GM18507 (cell line): ENCODE measurements at regions not wholly inside any gene's neighbourhood (a gene's known extent, or its start where the extent isn't known, plus 50 kb on each side); places are given as distances from the start of the nearest gene placed in this dataset.

Source experiments
- DNase-seq: peaks from one replicate; pipeline ENCODE4 v3.0.0; 2011; ENCODE audit warnings: low read depth; ENCODE audit not compliant: insufficient read length; ENCODE audit errors: extremely low spot score
- FAIRE-seq: peaks from 2 replicates; lab custom pipeline; 2011; peaks lifted over from hg19 to GRCh38; lab: Jason Lieb, UNC

DNA sequence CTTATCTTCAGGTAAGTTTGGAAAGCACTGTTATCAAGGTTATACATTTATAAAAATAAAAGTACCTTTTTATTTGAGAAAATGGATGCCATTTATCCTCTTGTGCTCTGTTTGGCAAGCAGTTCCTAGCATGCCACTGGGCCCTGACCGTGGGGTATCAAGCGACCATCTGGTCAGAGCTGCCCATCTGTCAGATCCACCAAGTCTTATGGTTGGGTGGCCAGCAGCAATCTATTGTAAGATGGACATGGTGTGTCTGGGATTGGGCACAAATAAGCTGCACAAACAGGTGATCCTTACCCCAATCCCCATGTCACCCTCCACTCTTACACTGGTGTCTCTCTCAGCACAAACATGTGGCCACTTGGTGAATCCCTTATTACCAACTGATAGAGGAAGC is 178.5 kb downstream of the DLEU7 start:
- DNase-seq, result no peak
- no peak for FAIRE-seq

DNA sequence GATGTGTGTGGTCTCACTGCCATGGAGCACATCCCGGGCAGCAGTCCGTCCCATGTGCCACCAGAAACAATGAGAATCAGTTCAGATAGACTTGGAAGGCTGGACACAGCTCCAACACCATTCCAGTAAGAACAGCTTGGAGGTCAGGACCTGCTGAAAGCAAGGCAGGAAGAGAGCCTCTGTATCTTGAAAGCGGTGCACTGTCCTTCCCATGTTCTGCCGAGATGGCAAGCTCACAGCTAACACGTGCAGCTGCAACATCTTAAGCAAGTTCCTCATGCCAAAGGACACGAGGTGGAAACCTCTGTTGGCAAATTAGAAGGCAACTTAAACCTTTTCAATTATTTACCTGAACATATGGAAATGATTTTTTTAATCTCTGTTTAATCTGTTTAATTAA is 175.4 kb downstream of the DLEU7 start:
- no peak for FAIRE-seq

DNA sequence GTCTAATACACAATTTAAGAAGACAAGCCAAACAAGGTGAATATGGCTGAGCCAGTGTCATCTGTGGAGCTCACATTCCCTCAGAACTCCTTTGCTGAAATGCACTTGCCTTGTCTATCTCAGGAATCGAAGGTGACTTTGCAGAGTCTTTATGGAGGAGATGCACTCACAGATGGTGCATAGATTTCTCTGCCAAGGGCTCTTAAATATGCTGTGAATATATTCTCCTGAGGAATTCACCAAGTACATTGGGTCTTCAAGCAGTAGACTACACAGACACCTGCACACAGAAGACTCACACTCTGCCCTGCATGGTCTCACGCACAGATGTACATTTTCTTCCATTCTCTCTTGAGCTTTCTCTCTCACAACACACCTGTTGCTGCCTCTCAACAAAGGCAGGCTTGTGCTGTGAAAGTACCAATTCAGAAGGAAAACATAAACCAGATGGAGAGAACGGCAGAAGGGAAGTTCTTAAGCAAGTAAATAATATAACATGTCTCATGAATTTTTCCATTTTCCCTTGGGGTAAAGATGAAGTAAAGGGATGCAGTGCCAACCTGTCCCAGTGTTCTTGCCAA is 174.7 kb downstream of the DLEU7 start:
- DNase-seq (no peak), FAIRE-seq (peak; percentile 18)

More for the DNA sequence above, 175.4 kb downstream of the DLEU7 start:
- DNase-seq, result no peak

DNA sequence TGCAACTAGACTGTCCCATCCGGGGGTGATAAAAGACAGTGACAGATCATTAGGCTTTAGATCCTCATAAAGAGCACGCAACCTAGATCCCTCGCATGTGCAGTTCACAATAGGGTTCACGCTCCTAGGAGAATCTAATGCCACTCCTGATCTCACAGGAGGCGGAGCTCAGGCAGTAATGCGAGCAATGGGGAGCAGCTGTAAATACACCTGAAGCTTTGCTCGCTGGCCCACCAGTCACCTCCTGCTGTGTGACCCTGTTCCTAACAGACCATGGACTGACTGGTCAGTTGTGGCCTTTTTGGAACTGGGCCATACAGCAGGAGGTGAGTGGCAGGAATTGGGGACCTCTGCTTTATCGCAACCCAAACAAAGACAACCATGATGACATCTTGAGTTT is 173.2 kb downstream of the DLEU7 start:
- no peak for FAIRE-seq
- DNase-seq, result no peak

DNA sequence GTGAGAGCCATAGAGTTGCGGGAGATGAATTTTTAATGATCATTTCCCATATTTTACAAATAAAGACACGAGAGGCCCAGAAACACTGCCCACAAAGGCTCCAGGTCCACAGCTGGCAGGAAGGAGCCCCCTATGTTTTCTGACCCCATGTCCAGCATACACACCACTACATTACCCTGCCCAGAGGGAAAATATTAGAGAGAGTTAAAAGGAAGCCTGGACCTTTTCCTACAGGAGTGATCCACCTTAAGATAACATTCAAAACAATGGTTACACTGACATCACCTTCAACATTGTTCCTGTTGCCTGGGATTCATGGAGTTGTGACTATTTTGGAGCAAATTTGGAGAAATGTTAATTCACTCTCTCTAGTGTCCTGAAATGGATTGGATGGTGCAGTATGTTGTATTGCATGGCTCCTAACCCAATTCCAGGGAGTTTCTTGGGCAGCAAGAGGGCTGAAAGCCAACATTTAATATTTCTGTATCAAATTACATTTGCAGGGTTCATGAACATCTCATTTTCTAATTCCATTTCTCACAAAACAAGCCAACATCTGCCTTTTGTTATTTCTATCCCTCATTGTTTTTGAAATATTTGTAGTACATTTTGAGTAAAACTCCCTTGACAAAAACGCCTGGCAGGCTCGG is 172.5 kb downstream of the DLEU7 start:
- no peak for DNase-seq
- no peak for FAIRE-seq

DNA sequence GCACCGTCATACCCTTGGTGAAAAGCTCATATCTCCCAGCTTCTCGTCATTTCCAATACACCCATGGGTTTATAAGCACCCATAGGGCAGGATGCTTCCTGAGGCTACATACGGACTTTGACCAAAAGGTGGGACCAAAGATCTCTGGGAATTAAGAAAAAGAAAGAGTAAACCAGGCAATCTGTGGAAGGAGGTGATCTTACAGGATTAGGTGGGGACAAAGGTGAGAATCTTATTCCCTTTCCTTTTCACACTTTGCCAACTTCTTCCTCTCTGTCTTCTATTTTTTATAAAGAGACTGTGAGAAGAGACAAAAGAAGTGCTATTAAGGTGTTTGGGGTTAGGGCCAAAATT is 172.0 kb downstream of the DLEU7 start:
- DNase-seq (no peak), FAIRE-seq (no peak)

DNA sequence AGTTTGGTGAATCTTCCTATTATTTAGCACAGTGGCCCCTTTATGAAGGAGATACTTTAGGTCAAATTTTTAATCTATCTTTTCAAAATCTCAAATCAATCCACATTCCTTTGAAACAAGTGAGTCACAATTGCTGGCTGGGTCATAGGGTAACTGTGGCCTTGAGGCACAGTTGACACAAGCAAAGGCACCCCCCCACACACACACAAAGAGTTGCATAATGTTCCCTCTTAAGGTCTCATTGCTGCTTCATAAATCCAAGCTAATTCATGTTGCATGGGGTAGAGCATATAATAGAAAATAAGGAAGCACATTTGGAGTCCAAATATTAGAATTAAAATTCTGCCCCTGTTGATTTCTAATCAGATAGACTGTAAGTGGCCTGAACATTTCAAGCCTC is 171.5 kb downstream of the DLEU7 start:
- no peak for DNase-seq
- FAIRE-seq, result no peak

DNA sequence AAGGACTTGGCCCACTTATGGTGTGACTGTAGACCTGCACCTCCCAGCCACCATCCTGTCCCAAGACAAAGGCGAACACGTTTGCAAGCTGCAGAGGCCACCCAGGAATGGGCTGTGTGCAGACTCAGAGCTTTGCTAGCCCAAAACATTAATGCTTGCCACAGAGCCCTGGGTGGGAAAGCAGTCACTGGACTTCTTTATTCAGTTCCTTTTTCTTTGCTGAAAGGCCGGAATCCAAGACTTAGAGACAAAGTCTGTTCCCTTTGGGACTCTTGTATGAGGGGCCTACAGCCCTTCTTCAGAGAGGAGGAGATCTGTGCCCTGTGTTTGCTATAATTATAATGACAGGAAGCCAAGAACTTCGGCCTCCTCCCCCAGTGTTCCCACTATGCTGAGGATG is 167.8 kb downstream of the DLEU7 start:
- DNase-seq, result no peak
- FAIRE-seq, result no peak

DNA sequence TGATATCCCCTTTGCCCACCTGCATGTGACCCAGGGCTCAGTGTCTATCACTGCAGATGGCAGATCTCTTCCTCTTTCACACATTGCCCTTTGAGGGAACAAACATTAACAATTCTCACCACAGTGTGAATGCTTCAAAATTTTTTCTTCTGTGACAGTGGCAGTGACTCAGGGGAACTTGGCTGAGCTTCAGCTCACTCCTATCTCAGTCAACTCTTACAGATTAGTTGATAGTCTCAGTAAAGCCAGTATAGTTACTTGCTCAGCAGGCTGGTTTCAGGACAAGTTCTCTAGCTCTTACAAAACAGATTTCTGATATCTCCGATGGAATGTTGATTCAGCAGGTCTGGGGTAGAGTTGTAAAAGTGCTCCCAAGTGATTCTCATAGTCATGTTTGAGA is 166.9 kb downstream of the DLEU7 start:
- FAIRE-seq (no peak), DNase-seq (no peak)

DNA sequence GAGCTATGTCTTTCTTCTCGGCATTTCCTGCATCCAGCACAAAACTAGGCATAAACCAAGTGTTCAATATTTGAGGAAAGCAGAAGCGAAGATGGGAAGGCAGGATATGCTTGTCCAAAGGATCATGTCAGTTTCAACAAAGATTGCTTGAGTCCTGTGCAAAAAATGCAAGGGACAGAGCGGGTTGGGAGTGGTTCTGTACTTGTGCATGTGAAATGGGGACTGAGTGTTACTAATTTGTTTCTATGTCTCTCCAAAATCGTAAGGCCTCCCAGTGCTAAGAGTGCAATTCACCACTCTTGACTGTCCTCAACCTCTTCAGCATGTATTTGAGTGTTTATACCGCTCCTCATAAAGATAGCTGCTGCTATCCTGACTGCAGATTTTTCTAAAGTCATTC is 166.2 kb downstream of the DLEU7 start:
- DNase-seq, result no peak
- FAIRE-seq, result no peak

DNA sequence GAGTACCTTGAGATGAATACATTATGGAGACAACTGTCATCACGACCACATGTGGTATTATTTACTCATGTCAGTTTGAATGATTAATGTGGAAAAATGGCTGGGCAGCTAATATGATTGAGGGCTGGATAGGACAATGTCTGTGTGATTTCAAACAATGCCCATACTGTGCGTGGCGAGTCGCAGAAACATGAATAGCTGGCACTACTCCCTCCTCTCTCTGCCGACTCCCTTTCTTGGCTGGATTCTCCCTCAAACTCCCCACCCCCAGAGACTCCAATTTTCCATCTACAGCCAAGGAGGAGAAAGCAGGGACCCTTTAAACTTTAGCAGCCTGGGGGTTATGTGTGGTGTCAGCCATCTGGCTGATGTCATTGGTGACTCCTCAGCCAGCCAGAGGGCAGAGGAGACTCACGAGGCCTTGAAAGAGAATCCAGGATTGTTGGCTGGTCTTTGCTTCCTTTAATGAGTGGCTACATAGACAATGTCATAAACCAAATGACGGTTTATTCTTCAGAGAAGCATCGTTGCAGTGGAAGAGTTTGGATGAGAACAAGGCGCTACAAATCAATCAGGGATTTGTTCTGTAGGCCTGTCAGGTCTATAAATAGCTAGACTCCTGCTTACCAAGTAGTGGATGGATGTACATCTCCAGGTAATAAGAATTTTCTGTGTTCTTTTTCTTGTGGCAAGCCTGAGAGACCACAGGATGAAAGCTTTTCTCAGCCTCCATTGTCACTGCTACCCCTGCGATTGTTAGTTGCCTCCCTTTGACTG is 165.6 kb downstream of the DLEU7 start:
- DNase-seq (no peak), FAIRE-seq (no peak)

DNA sequence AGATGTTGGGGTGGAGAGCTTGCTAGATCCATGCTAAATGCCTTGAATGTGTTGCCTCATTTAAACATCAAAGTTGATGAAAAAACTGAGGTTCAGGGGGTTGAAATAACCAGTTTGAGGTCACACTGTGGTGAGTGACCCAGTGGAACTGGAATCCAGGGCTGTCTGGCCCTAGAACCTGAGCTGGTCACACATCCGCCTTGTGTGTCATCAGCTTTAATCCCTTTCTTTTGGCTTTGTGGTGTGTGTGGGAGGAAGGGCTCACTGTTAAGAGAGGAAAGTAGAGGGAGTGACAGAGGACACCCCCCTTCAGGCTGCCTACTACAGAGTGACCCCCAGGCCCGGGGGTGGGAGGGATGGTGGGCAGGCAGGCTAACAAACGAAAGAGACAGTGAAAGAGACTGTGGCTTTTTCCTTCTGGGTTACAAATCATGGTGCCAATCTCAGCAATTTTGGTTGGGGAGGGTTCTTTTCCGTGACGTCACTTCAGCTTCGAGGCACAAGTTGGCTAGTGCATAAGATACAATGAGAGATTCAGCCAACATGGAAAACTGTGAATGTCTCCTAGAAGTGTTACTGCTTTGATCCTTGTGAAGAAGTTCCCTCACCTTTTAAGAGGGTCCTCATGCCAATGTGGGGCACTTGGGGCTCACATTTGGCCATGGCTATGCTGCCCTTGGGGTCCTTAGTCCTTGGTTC is 164.9 kb downstream of the DLEU7 start:
- DNase-seq (no peak), FAIRE-seq (no peak)

DNA sequence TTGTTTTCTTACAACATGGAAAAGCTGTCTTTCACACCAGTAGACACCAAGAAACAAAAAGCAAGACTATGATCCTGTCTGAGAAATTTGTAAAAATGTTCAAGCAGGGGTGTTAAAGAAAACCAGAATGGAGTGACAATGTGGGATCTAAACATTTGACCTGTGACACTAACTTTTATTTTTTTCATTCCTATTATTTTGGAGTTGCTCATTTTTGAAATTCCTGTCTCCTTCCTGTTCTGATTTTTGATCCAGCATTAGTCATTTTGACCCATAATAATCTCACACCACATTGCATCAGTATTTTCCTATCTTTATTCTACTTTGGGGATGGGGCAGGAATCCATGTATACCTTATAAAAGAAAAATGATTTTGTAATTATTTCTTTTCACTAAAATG is 164.2 kb downstream of the DLEU7 start:
- FAIRE-seq (no peak), DNase-seq (no peak)

DNA sequence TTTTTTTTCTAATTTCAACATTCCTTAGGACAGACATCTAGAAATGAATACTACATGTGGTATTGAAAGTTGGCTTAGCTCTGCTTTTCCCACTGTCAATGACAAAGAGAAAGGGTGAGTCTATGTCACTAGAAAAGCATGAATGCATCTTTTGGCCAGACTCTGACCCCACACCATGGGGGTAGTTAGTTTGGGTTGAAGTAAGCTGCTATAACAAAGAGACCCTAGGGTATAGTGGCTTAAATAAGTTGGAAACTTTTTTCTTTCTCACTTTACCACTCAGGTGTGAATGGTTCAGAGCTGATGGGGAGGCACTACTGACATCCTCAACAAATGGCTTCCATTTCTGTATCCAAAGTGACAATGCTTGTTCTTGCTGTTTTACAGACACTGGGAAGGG is 161.5 kb downstream of the DLEU7 start:
- DNase-seq (no peak), FAIRE-seq (no peak)

DNA sequence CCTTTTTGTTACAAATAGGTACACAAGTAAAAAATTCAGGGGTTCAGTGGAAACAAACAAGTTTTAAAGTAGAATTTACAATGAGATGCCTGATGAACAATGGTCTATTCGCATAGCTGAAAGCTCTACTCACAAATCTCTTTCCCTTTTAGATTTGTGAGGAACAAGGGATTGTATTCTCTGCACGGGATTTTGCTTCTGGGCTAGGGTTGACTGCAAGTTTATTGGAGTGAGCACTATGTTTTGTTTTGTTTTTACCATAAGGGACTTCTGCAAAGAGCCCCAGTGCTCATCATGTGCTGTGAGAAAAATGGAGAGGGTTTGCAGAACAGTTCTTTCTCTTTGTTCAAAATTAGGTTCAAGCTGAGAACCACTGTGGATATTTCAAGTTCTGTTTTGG is 160.5 kb downstream of the DLEU7 start:
- FAIRE-seq, result no peak
- DNase-seq, result no peak

DNA sequence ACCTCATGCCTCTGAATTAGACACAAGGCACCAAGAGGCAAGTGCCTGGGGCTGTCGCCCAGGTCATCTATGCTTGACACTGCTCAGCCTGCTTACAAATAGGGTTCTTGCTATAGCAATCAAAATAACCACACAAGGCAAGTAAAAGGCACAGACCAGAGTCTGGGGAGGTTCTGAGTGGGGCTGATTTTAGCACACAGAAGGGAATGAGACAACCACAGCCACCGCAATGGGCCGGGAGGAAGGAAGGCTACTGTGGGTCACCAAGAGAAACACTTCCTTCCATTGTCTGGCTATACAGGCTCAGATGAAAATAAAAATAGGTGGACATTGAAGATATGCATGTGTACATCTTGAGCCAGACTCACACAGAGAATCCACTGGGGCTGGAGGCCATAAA is 159.1 kb downstream of the DLEU7 start:
- no peak for DNase-seq
- FAIRE-seq, result no peak

DNA sequence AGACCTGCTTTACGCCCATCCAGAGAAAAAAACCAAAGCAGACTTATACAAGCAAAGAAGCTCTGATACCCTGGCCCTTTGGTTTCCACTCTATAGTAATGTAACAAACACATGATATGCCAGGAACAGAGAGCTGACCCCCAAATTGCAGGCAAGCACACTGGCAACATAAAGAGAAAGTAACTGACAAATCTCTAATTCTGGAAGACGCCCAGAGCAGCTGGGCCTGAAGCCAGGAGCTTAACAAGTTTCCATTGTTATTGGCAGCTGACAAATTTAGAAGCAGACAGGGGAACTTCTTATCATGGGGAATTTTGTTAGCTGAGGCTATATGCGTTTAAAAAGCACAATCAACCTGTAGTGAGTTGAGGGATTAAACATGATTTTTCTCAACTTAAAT is 158.0 kb downstream of the DLEU7 start:
- no peak for FAIRE-seq
- DNase-seq, result no peak

DNA sequence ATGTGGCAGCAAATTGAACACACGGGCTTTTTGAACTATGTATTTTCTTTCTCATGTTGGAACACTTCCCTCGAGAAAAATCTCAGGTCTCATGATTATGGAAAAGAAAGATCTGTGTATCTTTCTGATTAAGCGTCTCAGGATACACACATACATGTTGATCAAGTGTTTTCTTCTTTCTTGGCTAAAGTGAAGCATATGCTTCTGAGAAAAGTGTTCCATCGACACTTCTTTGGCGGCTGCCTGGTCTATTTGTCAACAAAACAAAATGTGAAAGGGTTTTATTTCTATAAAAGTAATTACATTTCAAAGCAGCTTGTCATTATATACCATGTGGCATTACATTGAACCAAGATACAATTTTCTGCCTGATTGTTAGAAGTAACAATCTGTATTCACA is 157.5 kb downstream of the DLEU7 start:
- DNase-seq, result no peak
- no peak for FAIRE-seq

DNA sequence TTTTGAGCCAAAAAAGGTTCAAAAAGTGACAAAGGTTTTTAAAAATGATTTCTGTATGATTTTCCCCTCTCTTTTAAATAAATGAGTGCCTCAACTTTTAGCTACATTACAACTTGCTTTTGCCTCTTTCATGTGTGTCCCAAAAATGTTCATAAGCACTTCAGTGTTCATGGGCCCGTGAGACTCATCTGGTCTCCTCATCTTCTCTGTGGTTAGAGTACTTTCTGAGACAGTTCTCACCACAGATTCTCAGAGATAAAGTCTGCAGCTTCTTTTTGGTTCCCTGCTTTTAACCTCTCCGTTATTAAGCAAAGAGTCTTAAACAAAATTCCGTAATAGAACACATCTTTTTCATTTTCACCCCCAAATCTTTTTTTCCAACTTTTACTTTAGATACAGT is 156.9 kb downstream of the DLEU7 start:
- FAIRE-seq, result no peak
- no peak for DNase-seq

DNA sequence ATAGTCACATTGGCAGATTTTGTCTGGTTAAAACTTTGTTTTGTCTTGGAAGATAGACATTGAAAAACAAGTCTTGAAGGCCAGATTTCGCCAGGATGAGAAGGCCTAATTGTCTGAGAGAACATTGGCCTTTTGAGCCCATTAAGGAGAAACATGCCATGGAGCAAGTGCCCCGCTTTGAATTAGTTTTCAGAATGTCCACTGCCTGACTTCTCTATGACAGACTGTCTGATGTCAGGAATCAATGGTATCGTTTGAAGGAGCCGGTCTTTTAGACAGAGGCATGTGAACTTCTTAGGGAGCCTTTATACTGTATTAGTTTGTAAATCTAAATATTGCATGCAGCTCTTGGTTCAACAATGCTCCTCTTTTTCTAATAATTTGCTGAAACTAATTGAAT is 155.9 kb downstream of the DLEU7 start:
- DNase-seq (no peak), FAIRE-seq (no peak)

DNA sequence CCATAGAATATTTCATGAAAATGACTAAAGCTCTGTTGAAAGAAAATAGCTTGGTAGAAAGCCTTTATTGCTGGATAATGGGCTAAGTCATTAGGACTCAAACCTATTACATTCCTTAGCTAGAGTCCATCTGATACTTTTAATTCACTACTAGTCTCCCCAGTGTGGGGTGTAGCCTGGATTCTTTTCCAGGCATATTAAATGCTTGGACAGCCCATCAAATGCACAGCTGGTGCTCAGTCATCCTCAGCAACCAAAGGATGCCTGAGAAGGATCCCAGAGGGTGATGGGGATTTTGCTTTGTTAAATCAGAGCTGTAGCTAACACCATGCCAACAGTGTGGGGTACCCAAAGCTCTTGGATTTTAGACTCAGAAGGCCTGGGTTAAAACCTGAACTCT is 153.5 kb downstream of the DLEU7 start:
- DNase-seq, result no peak
- FAIRE-seq, result no peak
